ENCODE measurements at regions not wholly inside any gene's neighbourhood (a gene's known extent, or its start where the extent isn't known, plus 50 kb on each side); places are given as distances from the start of the nearest gene placed in this dataset.

GRCh38 chr5:158644301-158644700 lies 455.4 kb downstream of the EBF1 start:
- no peak for TF ChIP-seq CTCF (IDR thresholded peaks at IDR 0.05; ENCODE audit: low read length)
- TF ChIP-seq EZH2 (IDR thresholded peaks at IDR 0.05; ENCODE audit: borderline replicate concordance, low read length): no peak
